SK-N-SH treated with all-trans-retinoic acid at 6 μM for 48 hours (cell line): ENCODE measurements at regions not wholly inside any gene's neighbourhood (a gene's known extent, or its start where the extent isn't known, plus 50 kb on each side); places are given as distances from the start of the nearest gene placed in this dataset.

Experiments
- ARNTL ChIP-seq: fragments of 450-650 bp; formaldehyde crosslinking; IDR thresholded peaks from 2 replicates; pipeline ENCODE4 v1.5.0; 2020; ENCODE audit warnings: low read depth, mild to moderate bottlenecking, moderate library complexity, borderline replicate concordance
- PPARA ChIP-seq: fragments of 250-450 bp; sonication (Bioruptor Pico); IDR thresholded peaks from 2 replicates; pipeline ENCODE4 v1.5.0; 2020; ENCODE audit warnings: mild to moderate bottlenecking, borderline replicate concordance
- RARB ChIP-seq: fragments of 250-450 bp; sonication (Bioruptor Pico); IDR thresholded peaks from 2 replicates; pipeline ENCODE4 v1.8.0; 2021; ENCODE audit warnings: mild to moderate bottlenecking, moderate library complexity
- SNAI2 ChIP-seq: fragments of 250-450 bp; sonication (Bioruptor Pico); IDR thresholded peaks from 2 replicates; pipeline ENCODE4 v1.5.0; 2020; ENCODE audit warnings: mild to moderate bottlenecking, moderate library complexity
- TOX ChIP-seq: fragments of 250-450 bp; sonication (Bioruptor Pico); IDR thresholded peaks from 2 replicates; pipeline ENCODE4 v1.8.0; 2021; ENCODE audit warnings: mild to moderate bottlenecking, moderate library complexity, borderline replicate concordance
- ZFP30 ChIP-seq: fragments of 450-650 bp; formaldehyde crosslinking; IDR thresholded peaks from 2 replicates; pipeline ENCODE4 v1.5.0; 2022; ENCODE audit warnings: mild to moderate bottlenecking, moderate library complexity
- ZNF565 ChIP-seq: fragments of 450-650 bp; formaldehyde crosslinking; conservative IDR thresholded peaks from 2 replicates; pipeline ENCODE4 v1.5.0; 2020; ENCODE audit warnings: low read depth, mild to moderate bottlenecking, moderate library complexity
- ZNF70 ChIP-seq: fragments of 450-650 bp; formaldehyde crosslinking; IDR thresholded peaks from 2 replicates; pipeline ENCODE4 v1.5.0; 2020; ENCODE audit warnings: mild to moderate bottlenecking, moderate library complexity
- TF ChIP-seq, protein P1 (sequence below): fragments of 250-450 bp; sonication (Bioruptor Pico); IDR thresholded peaks from 2 replicates; pipeline ENCODE4 v1.8.0; 2020; ENCODE audit warnings: mild to moderate bottlenecking, moderate library complexity, borderline replicate concordance
- TF ChIP-seq, protein P2 (sequence below): fragments of 250-450 bp; sonication (Bioruptor Pico); IDR thresholded peaks from 2 replicates; pipeline ENCODE4 v1.5.1; 2021; ENCODE audit warnings: mild to moderate bottlenecking, moderate library complexity
- TF ChIP-seq, protein P3 (sequence below): fragments of 250-450 bp; sonication (Bioruptor Pico); IDR thresholded peaks from 2 replicates; pipeline ENCODE4 v1.5.1; 2020; ENCODE audit warnings: low read depth, mild to moderate bottlenecking, moderate library complexity
- TF ChIP-seq, protein P4 (sequence below): fragments of 250-450 bp; sonication (Bioruptor Pico); IDR thresholded peaks from 2 replicates; pipeline ENCODE4 v1.8.0; 2021; ENCODE audit warnings: low read depth, mild to moderate bottlenecking, moderate library complexity, borderline replicate concordance

DNA sequence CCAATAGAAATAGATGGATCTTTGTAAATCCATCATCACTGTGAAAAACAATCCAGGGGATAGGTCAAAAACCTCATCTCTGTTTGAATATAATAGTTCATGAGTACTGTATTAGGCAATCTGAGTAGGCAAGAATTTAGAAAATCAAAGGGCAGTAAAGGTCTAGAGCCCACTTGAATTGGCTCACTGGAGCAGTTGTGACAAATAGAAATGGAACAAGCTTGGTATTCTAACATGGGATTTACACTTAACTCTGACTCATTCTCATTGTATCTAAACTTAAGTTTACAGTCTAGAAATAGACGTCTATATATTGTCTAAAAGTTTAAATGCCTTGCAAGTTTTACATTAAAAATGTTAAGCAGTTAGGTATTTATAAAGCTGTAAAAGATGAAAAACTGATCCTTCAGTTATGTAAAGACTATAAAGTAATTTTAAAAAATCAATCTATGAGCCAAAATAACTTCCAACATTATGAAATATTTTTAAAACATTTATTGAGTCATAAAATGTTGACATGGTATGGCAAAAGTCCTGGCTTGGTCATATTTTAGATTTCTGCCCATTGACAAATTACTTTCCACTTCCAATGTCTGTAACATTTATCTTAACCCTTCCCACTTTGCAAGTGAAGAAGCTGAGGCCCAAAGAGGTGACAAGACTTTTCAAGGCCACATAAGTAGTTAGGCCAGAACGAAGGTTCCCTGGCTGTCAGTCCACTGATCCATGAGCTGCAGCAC lies 203.7 kb upstream of the NREP start:
- TF ChIP-seq, protein P1, sequence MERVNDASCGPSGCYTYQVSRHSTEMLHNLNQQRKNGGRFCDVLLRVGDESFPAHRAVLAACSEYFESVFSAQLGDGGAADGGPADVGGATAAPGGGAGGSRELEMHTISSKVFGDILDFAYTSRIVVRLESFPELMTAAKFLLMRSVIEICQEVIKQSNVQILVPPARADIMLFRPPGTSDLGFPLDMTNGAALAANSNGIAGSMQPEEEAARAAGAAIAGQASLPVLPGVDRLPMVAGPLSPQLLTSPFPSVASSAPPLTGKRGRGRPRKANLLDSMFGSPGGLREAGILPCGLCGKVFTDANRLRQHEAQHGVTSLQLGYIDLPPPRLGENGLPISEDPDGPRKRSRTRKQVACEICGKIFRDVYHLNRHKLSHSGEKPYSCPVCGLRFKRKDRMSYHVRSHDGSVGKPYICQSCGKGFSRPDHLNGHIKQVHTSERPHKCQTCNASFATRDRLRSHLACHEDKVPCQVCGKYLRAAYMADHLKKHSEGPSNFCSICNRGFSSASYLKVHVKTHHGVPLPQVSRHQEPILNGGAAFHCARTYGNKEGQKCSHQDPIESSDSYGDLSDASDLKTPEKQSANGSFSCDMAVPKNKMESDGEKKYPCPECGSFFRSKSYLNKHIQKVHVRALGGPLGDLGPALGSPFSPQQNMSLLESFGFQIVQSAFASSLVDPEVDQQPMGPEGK: no peak
- TF ChIP-seq, protein P2, sequence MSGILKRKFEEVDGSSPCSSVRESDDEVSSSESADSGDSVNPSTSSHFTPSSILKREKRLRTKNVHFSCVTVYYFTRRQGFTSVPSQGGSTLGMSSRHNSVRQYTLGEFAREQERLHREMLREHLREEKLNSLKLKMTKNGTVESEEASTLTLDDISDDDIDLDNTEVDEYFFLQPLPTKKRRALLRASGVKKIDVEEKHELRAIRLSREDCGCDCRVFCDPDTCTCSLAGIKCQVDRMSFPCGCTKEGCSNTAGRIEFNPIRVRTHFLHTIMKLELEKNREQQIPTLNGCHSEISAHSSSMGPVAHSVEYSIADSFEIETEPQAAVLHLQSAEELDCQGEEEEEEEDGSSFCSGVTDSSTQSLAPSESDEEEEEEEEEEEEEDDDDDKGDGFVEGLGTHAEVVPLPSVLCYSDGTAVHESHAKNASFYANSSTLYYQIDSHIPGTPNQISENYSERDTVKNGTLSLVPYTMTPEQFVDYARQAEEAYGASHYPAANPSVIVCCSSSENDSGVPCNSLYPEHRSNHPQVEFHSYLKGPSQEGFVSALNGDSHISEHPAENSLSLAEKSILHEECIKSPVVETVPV (CRISPR knock-in tag): no peak
- TF ChIP-seq ZFP30 (CRISPR knock-in tag) (no peak), TOX (no peak), ARNTL (CRISPR knock-in tag) (no peak), SNAI2 (CRISPR knock-in tag) (no peak), ZNF70 (CRISPR knock-in tag) (no peak), PPARA (CRISPR knock-in tag) (no peak), ZNF565 (CRISPR knock-in tag) (no peak), RARB (no peak)
- TF ChIP-seq, protein P3, sequence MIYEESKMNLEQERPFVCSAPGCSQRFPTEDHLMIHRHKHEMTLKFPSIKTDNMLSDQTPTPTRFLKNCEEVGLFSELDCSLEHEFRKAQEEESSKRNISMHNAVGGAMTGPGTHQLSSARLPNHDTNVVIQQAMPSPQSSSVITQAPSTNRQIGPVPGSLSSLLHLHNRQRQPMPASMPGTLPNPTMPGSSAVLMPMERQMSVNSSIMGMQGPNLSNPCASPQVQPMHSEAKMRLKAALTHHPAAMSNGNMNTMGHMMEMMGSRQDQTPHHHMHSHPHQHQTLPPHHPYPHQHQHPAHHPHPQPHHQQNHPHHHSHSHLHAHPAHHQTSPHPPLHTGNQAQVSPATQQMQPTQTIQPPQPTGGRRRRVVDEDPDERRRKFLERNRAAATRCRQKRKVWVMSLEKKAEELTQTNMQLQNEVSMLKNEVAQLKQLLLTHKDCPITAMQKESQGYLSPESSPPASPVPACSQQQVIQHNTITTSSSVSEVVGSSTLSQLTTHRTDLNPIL (CRISPR knock-in tag): no peak
- TF ChIP-seq, protein P4, sequence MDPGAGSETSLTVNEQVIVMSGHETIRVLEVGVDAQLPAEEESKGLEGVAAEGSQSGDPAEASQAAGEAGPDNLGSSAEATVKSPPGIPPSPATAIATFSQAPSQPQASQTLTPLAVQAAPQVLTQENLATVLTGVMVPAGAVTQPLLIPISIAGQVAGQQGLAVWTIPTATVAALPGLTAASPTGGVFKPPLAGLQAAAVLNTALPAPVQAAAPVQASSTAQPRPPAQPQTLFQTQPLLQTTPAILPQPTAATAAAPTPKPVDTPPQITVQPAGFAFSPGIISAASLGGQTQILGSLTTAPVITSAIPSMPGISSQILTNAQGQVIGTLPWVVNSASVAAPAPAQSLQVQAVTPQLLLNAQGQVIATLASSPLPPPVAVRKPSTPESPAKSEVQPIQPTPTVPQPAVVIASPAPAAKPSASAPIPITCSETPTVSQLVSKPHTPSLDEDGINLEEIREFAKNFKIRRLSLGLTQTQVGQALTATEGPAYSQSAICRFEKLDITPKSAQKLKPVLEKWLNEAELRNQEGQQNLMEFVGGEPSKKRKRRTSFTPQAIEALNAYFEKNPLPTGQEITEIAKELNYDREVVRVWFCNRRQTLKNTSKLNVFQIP: no peak
